ENCODE measurements at regions not wholly inside any gene's neighbourhood (a gene's known extent, or its start where the extent isn't known, plus 50 kb on each side); places are given as distances from the start of the nearest gene placed in this dataset.
A peak's percentile ranks its signal among the peaks of the same experiment; 100 is the strongest.

- TF ChIP-seq, protein P1, sequence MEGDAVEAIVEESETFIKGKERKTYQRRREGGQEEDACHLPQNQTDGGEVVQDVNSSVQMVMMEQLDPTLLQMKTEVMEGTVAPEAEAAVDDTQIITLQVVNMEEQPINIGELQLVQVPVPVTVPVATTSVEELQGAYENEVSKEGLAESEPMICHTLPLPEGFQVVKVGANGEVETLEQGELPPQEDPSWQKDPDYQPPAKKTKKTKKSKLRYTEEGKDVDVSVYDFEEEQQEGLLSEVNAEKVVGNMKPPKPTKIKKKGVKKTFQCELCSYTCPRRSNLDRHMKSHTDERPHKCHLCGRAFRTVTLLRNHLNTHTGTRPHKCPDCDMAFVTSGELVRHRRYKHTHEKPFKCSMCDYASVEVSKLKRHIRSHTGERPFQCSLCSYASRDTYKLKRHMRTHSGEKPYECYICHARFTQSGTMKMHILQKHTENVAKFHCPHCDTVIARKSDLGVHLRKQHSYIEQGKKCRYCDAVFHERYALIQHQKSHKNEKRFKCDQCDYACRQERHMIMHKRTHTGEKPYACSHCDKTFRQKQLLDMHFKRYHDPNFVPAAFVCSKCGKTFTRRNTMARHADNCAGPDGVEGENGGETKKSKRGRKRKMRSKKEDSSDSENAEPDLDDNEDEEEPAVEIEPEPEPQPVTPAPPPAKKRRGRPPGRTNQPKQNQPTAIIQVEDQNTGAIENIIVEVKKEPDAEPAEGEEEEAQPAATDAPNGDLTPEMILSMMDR (conservative IDR thresholded peaks at IDR 0.05): peak; percentile 94
- TF ChIP-seq ZFX (IDR thresholded peaks at IDR 0.05): no peak
Measured at GRCh38 chr9:75265525-75265972, 177.2 kb downstream of the OSTF1 start.
